GM21360 (cell line): ENCODE measurements at regions not wholly inside any gene's neighbourhood (a gene's known extent, or its start where the extent isn't known, plus 50 kb on each side); places are given as distances from the start of the nearest gene placed in this dataset.

Source experiments
- ATAC-seq: cut with Tn5 transposase; IDR thresholded peaks from one replicate; pipeline ENCODE4 v1.9.1; 2021; ENCODE audit warnings: mild to moderate bottlenecking, moderate library complexity; ENCODE audit not compliant: unreplicated experiment

GRCh38 chr11:81472646-81473045 lies 1261.0 kb downstream of the FAM181B start:
- ATAC-seq: no peak

DNA sequence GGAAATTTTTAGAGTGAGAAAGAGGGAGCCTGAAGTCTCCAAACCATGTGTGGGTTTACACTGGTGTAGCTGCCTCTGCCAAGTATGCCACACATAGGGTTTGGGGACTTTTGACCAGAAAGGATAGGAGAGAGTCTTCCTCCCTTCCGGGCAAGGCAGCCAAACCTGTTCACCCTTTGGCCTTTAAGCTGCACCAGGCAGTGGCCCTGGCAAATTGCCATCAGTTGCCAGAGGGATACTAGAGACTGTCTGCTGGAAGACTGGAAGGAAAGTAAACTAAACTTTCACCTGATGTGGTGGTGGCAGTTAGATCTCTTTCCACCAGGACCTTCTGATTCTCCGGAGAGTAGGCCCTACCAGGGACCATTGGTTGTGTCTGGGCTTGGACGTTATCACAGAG lies 1263.2 kb downstream of the FAM181B start:
- no peak for ATAC-seq

GRCh38 chr11:81459766-81460306 lies 1273.8 kb downstream of the FAM181B start:
- ATAC-seq: no peak

DNA sequence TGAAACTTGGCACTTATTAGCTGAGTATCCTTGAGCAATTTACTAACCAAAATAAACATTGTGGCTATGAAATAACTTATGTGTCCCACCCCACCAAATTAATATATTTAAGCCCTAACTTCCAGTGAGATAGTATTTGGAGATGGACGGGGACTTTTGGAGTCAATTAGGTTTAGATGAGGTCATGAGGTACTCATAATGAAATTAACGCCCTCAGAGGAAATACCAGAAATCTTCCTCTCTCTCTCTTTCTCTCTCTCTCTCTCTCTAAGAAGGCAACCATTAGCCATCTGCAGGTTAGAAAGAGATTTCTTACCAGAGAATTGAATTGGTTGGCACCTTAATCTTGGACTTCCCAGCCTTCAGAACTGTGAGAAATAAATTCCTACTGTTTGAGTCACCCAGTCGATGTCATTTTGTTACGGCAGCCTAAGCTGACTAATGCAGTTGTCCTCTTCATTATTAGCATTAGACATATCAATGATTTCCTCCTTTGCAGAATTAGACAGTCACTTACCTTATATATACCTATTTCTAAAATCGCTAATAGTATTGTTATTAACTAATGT lies 1284.0 kb downstream of the FAM181B start:
- no peak for ATAC-seq

- no peak for ATAC-seq
Measured at GRCh38 chr11:81444297-81444696, 1289.4 kb downstream of the FAM181B start.

GRCh38 chr11:81432333-81432732 lies 1301.3 kb downstream of the FAM181B start:
- ATAC-seq: no peak

- ATAC-seq: no peak
Measured at GRCh38 chr11:81424822-81425221, 1308.8 kb downstream of the FAM181B start.

GRCh38 chr11:81422402-81422801 lies 1311.3 kb downstream of the FAM181B start:
- ATAC-seq: no peak

DNA sequence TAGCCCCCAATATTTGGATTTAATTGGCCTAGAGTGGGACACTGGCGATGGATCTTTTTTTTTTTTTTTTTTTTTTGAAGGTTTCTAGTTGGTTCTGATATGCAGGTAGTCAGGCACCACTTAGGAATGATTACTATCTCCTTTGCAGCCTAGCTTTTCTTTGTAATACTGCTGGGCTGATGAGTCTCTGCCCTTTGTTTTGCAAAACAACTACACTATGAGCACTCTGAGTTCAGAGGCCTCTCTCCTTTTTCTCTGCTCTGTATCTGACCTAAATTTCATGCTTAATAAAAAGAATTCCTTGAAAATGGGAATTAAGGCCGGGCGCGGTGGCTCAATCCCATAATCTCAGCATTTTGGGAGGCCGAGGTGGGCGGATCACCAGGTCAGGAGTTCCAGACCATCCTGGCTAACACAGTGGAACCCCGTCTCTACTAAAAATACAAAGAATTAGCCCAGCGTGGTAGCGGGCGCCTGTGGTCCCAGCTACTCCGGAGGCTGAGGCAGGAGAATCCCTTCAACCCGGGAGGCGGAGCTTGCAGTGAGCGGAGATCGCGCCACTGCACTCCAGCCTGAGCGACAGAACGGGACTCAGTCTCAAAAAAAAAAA lies 1312.3 kb downstream of the FAM181B start:
- ATAC-seq: no peak

DNA sequence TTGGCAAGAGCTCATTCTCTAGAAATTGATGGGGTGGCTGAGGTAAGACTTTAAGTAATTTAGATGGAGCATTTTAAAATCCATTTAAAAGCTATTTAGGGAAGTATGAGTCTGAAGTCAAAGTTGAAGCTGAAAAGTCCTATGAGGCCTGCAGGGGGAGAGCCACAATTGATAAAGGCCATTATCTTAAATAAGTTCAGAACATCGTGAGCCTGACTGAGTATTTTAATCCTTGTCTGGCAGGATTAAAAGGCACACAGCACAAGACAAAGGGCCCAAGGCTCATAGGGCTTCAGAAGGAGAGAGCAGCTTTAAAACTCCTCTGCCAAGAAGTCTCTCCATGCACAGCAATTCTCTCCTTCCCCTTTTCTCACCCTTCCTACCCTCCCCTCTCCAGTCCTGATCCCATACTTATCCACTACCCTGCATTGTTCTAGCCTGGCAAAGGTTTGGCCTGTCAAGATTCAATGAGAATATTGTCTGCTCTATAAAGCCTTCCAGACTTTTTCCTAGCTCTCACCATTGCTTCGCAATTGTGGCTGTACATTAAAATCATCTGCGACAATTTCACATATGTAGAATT lies 1312.9 kb downstream of the FAM181B start:
- no peak for ATAC-seq

GRCh38 chr11:81397316-81397715 lies 1336.3 kb downstream of the FAM181B start:
- ATAC-seq: no peak

GRCh38 chr11:81394311-81394710 lies 1339.4 kb downstream of the FAM181B start:
- no peak for ATAC-seq

GRCh38 chr11:81388326-81388725 lies 1345.3 kb downstream of the FAM181B start:
- no peak for ATAC-seq

- no peak for ATAC-seq
Measured at GRCh38 chr11:81380395-81380794, 1353.3 kb downstream of the FAM181B start.

DNA sequence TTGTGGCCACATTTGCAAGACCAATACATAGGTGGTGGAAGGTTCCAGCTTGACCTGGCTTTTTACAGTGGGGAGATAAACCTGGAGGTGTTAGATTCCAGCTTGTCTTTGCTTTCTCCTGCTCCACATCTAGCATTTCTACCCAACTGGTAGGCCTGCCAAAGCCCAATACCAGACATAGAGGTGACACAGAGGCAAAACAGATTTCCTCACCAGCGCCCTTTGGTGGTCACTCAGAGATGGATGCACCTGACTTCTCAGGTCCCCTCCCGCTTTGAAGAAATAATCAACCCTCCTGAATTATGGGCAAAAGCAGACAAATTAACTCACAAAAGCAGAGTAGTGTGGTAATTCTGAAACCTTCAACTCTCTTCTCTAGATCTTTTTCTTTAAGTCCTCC lies 1356.2 kb downstream of the FAM181B start:
- ATAC-seq: no peak

- ATAC-seq: no peak
Measured at GRCh38 chr11:81373986-81374385, 1359.7 kb downstream of the FAM181B start.

DNA sequence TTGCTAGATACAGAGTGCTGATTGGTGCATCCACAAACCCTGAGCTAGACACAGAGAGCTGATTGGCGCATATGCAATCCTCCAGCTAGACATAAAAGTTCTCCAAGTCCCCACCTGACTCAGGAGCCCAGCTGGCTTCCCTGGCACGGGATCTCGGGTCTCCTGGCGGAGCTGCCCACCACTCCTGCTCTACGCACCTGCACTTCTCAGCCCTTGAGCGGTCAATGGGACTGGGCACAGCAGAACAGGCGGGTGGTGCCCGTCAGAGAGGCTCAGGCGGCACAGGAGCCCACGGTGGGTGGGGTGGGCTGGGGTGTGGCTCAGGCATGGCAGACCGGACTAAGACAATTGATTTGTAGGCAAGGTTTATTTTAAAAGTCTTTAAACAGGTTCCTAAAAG lies 1365.5 kb downstream of the FAM181B start:
- ATAC-seq: no peak

GRCh38 chr11:81365496-81365895 lies 1368.2 kb downstream of the FAM181B start:
- ATAC-seq: no peak

DNA sequence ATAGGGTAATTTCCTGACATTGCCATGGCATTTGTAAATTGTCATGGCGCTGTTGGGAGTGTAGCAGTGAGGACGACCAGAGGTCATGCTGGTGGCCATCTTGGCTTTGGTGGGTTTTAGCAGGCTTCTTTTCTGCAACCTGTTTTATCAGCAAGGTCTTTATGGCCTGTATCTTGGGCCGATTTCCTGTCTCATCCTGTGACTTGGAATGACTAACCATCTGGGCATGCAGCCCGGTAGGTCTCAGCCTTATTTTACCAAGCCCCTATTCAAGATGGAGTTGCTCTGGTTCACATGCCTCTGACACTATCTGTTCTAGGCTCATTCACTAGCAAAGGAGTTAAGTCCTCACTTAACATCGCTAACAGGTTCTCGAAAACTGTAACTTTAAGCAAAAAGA lies 1374.2 kb downstream of the FAM181B start:
- no peak for ATAC-seq

DNA sequence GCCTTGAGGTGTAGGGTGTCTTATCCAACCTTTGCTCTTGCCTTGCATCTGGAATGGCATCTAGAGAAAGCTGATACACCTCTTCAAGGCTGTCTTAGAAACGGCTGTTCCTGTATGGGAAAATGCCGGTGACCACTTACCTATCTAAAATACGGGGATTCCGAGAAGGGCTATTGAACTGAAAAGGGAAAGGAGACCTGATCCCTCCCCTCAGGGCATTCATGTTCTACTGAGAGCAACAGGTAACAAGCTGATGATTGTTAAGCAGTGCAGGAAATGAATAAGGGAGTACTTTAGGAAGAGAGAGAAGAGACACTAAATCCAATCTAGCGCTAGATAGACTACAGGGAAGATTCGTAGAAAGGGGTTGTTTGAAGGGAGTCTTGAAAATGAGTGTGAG lies 1388.1 kb downstream of the FAM181B start:
- no peak for ATAC-seq

- ATAC-seq: no peak
Measured at GRCh38 chr11:81342966-81343365, 1390.7 kb downstream of the FAM181B start.

- no peak for ATAC-seq
Measured at GRCh38 chr11:81340225-81340624, 1393.4 kb downstream of the FAM181B start.
